ENCODE measurements at regions not wholly inside any gene's neighbourhood (a gene's known extent, or its start where the extent isn't known, plus 50 kb on each side); places are given as distances from the start of the nearest gene placed in this dataset.

DNA sequence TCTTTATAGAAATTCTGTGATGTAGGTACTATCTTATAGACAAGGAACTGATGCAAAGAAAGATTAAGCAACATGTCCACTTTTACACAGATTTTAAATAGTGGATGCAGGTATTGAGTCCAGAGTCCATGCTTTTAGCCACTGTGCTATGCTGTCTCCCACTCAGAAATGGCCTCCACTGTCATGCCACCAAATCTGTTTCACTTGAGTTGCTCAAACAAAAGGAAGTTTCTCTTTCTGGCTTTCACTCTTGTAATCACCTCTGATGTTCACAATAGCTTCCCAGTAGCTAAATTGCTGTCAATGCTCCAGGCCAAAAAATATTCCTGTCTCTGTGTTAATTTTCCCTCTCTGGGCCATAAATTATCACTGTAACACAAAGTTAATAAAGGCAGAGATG lies 77.0 kb upstream of the RASA1 start:
- no peak overlapping the region for H3K9ac ChIP-seq (ENCODE audit: insufficient read depth, low read length, poor library complexity, severe bottlenecking)
- Mint-ChIP-seq H3K36me3 (no peaks in the 10 kb centered on the region), H3K9me3 (no peaks in the 10 kb centered on the region), H3K4me3 (no peak overlapping the region), H3K27me3 (ENCODE audit: low read depth in 3 of 3) (peaks cover 0 to 2% (median 0%) of the 10 kb centered on the region in 3 donors), H3K4me1 (peaks cover 8% of the 10 kb centered on the region), H3K27ac (no peak overlapping the region)
- H3K9me3 ChIP-seq (replicated peaks in 1 of 2; ENCODE audit: control insufficient read depth in 1 of 2, insufficient read depth in 1 of 2, low read length in 2 of 2): no peaks in the 10 kb centered on the region
- no peaks in the 10 kb centered on the region for H3K36me3 ChIP-seq (replicated peaks in 1 of 2; ENCODE audit: control insufficient read depth in 1 of 2, insufficient read depth in 2 of 2, low read length in 2 of 2)
- no peak for DNase-seq
- H2AFZ ChIP-seq (ENCODE audit: insufficient read depth, low read depth, low read length, poor library complexity, severe bottlenecking): no peak overlapping the region
- H3K4me1 ChIP-seq (ENCODE audit: control insufficient read depth in 1 of 2, insufficient read depth in 2 of 2, low read length in 2 of 2): no peaks in the 10 kb centered on the region
- intact Hi-C loops (cut with micrococcal nuclease): no loop called here
- H3K27ac ChIP-seq (ENCODE audit: low read depth in 1 of 2, low read length in 2 of 2): no peak overlapping the region
- no peak overlapping the region for H3K4me2 ChIP-seq (replicated peaks; ENCODE audit: extremely low read depth, low read length, poor library complexity, severe bottlenecking)
- H3K79me2 ChIP-seq (ENCODE audit: insufficient read depth, low read length): no peaks in the 10 kb centered on the region
- no peak overlapping the region for H3K4me3 ChIP-seq (replicated peaks in 1 of 3; ENCODE audit: low read depth in 2 of 3, low read length in 3 of 3)
- TF ChIP-seq CTCF (IDR thresholded peaks at IDR 0.05): no peak
- no peaks in the 10 kb centered on the region for H3K27me3 ChIP-seq (ENCODE audit: control insufficient read depth in 2 of 2, insufficient read depth in 2 of 2, low read length in 2 of 2)
- H4K20me1 ChIP-seq (ENCODE audit: insufficient read depth, low read length): no peaks in the 10 kb centered on the region

DNA sequence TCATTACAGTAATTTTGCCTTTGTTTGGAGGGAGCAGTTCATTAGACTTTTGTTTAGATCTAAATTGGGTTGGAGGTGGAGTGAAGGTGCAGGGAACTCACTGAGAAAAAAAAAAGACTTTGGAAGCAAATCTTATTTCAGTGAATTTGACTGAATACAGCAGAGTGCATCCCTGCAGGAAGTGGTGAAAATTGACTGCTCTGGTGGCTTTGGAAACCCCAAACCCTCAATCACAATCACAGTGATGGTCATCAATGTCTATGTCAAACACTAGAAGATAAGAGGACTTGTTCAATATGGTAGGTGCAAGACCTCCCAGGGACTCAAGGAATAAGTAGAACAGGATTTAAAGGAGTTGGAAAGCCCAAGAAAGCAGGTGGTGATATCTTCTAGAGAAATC lies 76.0 kb upstream of the RASA1 start:
- Mint-ChIP-seq H3K27ac (no peak overlapping the region), H3K9me3 (no peaks in the 10 kb centered on the region)
- no peaks in the 10 kb centered on the region for H3K9me3 ChIP-seq (replicated peaks in 1 of 2; ENCODE audit: control insufficient read depth in 1 of 2, insufficient read depth in 1 of 2, low read length in 2 of 2)

More for the DNA sequence above, 76.0 kb upstream of the RASA1 start:
- H3K27me3 ChIP-seq (ENCODE audit: control insufficient read depth in 2 of 2, insufficient read depth in 2 of 2, low read length in 2 of 2): no peaks in the 10 kb centered on the region
- H2AFZ ChIP-seq (ENCODE audit: insufficient read depth, low read depth, low read length, poor library complexity, severe bottlenecking): no peak overlapping the region
- intact Hi-C loops (cut with micrococcal nuclease): no loop called here
- no peaks in the 10 kb centered on the region for H4K20me1 ChIP-seq (ENCODE audit: insufficient read depth, low read length)
- no peak for DNase-seq
- Mint-ChIP-seq H3K4me1 (peaks cover 8% of the 10 kb centered on the region), H3K36me3 (no peaks in the 10 kb centered on the region), H3K27me3 (ENCODE audit: low read depth in 3 of 3) (peaks cover 0 to 2% (median 0%) of the 10 kb centered on the region in 3 donors), H3K4me3 (no peak overlapping the region)
- no peak overlapping the region for H3K27ac ChIP-seq (ENCODE audit: low read depth in 1 of 2, low read length in 2 of 2)
- no peak overlapping the region for H3K9ac ChIP-seq (ENCODE audit: insufficient read depth, low read length, poor library complexity, severe bottlenecking)
- TF ChIP-seq CTCF (IDR thresholded peaks at IDR 0.05): no peak
- no peaks in the 10 kb centered on the region for H3K36me3 ChIP-seq (replicated peaks in 1 of 2; ENCODE audit: control insufficient read depth in 1 of 2, insufficient read depth in 2 of 2, low read length in 2 of 2)
- no peak overlapping the region for H3K4me3 ChIP-seq (replicated peaks in 1 of 3; ENCODE audit: low read depth in 2 of 3, low read length in 3 of 3)
- H3K79me2 ChIP-seq (ENCODE audit: insufficient read depth, low read length): no peaks in the 10 kb centered on the region
- H3K4me1 ChIP-seq (ENCODE audit: control insufficient read depth in 1 of 2, insufficient read depth in 2 of 2, low read length in 2 of 2): no peaks in the 10 kb centered on the region
- no peak overlapping the region for H3K4me2 ChIP-seq (replicated peaks; ENCODE audit: extremely low read depth, low read length, poor library complexity, severe bottlenecking)

Data from CD14-positive monocyte (primary cell).